ENCODE measurements at regions not wholly inside any gene's neighbourhood (a gene's known extent, or its start where the extent isn't known, plus 50 kb on each side); places are given as distances from the start of the nearest gene placed in this dataset.

GRCh38 chr7:109295158-109295557 is 725.5 kb downstream of the DNAJB9 start:
- DNase-seq (no peak), ATAC-seq (no peak)

- ATAC-seq, result no peak
- DNase-seq, result no peak
These were observed 739.1 kb downstream of the DNAJB9 start for GRCh38 chr7:109308816-109309215.

GRCh38 chr7:109309790-109310189 is 740.1 kb downstream of the DNAJB9 start:
- DNase-seq (no peak), ATAC-seq (no peak)

- ATAC-seq, result no peak
- DNase-seq, result no peak
These were observed 748.5 kb downstream of the DNAJB9 start for GRCh38 chr7:109318136-109318535.

GRCh38 chr7:109322833-109323232 is 753.2 kb downstream of the DNAJB9 start:
- no peak for ATAC-seq
- no peak for DNase-seq

GRCh38 chr7:109331423-109331822 is 761.7 kb downstream of the DNAJB9 start:
- DNase-seq, result no peak
- no peak for ATAC-seq

GRCh38 chr7:109335951-109336350 is 766.3 kb downstream of the DNAJB9 start:
- no peak for DNase-seq

GRCh38 chr7:109336531-109336930 is 766.9 kb downstream of the DNAJB9 start:
- ATAC-seq (no peak), DNase-seq (no peak)

More at GRCh38 chr7:109335951-109336350, 766.3 kb downstream of the DNAJB9 start:
- ATAC-seq, result no peak

- ATAC-seq (no peak), DNase-seq (no peak)
These were observed 774.0 kb downstream of the DNAJB9 start for GRCh38 chr7:109343678-109344077.

GRCh38 chr7:109351493-109351892 is 781.8 kb downstream of the DNAJB9 start:
- DNase-seq, result no peak
- ATAC-seq, result no peak

- ATAC-seq (no peak), DNase-seq (no peak)
These were observed 784.3 kb downstream of the DNAJB9 start for GRCh38 chr7:109354000-109354399.

- DNase-seq, result no peak
- no peak for ATAC-seq
These were observed 784.9 kb downstream of the DNAJB9 start for GRCh38 chr7:109354552-109354951.

GRCh38 chr7:109375823-109376222 is 806.1 kb downstream of the DNAJB9 start:
- ATAC-seq, result no peak
- no peak for DNase-seq

- ATAC-seq, result no peak
These were observed 806.9 kb downstream of the DNAJB9 start for GRCh38 chr7:109376576-109376975.

GRCh38 chr7:109377076-109377884 is 807.6 kb downstream of the DNAJB9 start:
- DNase-seq (no peak), ATAC-seq (no peak)

More at GRCh38 chr7:109376576-109376975, 806.9 kb downstream of the DNAJB9 start:
- no peak for DNase-seq

GRCh38 chr7:109386959-109387358 is 817.3 kb downstream of the DNAJB9 start:
- no peak for ATAC-seq

GRCh38 chr7:109387530-109387929 is 817.9 kb downstream of the DNAJB9 start:
- no peak for ATAC-seq
- DNase-seq, result no peak

More at GRCh38 chr7:109386959-109387358, 817.3 kb downstream of the DNAJB9 start:
- no peak for DNase-seq

GRCh38 chr7:109391240-109391639 is 821.6 kb downstream of the DNAJB9 start:
- DNase-seq (no peak), ATAC-seq (no peak)

- DNase-seq, result no peak
These were observed 832.4 kb downstream of the DNAJB9 start for GRCh38 chr7:109402107-109402506.

GRCh38 chr7:109407756-109408155 is 838.1 kb downstream of the DNAJB9 start:
- DNase-seq, result no peak
- no peak for ATAC-seq

More at GRCh38 chr7:109402107-109402506, 832.4 kb downstream of the DNAJB9 start:
- ATAC-seq, result no peak

- ATAC-seq, result no peak
- DNase-seq, result no peak
These were observed 868.3 kb downstream of the DNAJB9 start for GRCh38 chr7:109437957-109438356.

- ATAC-seq (no peak), DNase-seq (no peak)
These were observed 880.1 kb downstream of the DNAJB9 start for GRCh38 chr7:109449760-109450159.

GRCh38 chr7:109456116-109456515 is 886.4 kb downstream of the DNAJB9 start:
- DNase-seq (no peak), ATAC-seq (no peak)

- no peak for ATAC-seq
- DNase-seq, result no peak
These were observed 890.6 kb downstream of the DNAJB9 start for GRCh38 chr7:109460296-109460695.

All from stimulated activated naive CD8-positive, alpha-beta T cell treated with anti-CD3 and anti-CD28 coated beads, Interleukin-15, Interleukin-2, amounts not matched to agents 100 U/mL and 50 U/mL, for 24 hours (primary cell).